OCI-LY1 (cell line): ENCODE measurements at regions not wholly inside any gene's neighbourhood (a gene's known extent, or its start where the extent isn't known, plus 50 kb on each side); places are given as distances from the start of the nearest gene placed in this dataset.

Source experiments
- H2AFZ ChIP-seq: fragments of 200-600 bp; sonication (generic), shearing (Covaris generic); 2 replicates; pipeline ENCODE4 v1.6.0; 2014; ENCODE audit warnings: antibody characterized with exemption, mild to moderate bottlenecking, low read length
- H3F3A ChIP-seq: fragments of 200-600 bp; sonication (generic), shearing (Covaris generic); 2 replicates; pipeline ENCODE4 v1.6.0; 2014; ENCODE audit warnings: mild to moderate bottlenecking, antibody characterized with exemption, low read length, moderate library complexity; ENCODE audit not compliant: insufficient read depth
- H3K27ac ChIP-seq: fragments of 200-600 bp; sonication (generic); 2 replicates; pipeline ENCODE4 v1.5.1; 2014; ENCODE audit warnings: low read length, mixed run types, mild to moderate bottlenecking, low read depth; ENCODE audit not compliant: poor library complexity, severe bottlenecking
- H3K27me3 ChIP-seq: fragments of 200-600 bp; sonication (generic); 2 replicates; pipeline ENCODE4 v1.6.0; 2014; ENCODE audit warnings: antibody characterized with exemption, mild to moderate bottlenecking, low read length, moderate library complexity; ENCODE audit not compliant: insufficient read depth
- H3K36me3 ChIP-seq: fragments of 200-600 bp; sonication (generic); 2 replicates; pipeline ENCODE4 v1.6.1; 2014; ENCODE audit warnings: mild to moderate bottlenecking, antibody characterized with exemption, low read length, moderate library complexity, mixed read lengths; ENCODE audit not compliant: insufficient read depth
- H3K4me1 ChIP-seq: fragments of 200-600 bp; sonication (generic); 2 replicates; pipeline ENCODE4 v1.5.1; 2014; ENCODE audit warnings: mild to moderate bottlenecking, low read length, moderate library complexity; ENCODE audit not compliant: insufficient read depth, severe bottlenecking
- H3K4me2 ChIP-seq: fragments of 200-600 bp; sonication (generic), shearing (Covaris generic); 2 replicates; pipeline ENCODE4 v1.6.1; 2014; ENCODE audit warnings: low read length
- H3K4me3 ChIP-seq: fragments of 200-600 bp; sonication (generic); 2 replicates; pipeline ENCODE4 v1.5.1; 2014; ENCODE audit warnings: low read length, low read depth, mild to moderate bottlenecking, mixed read lengths; ENCODE audit not compliant: poor library complexity, severe bottlenecking
- H3K79me2 ChIP-seq: fragments of 200-600 bp; shearing (Covaris generic); 2 replicates; pipeline ENCODE4 v1.6.1; 2016; ENCODE audit warnings: mixed run types, low read length, mixed read lengths; ENCODE audit not compliant: insufficient read depth
- H3K9ac ChIP-seq: fragments of 200-600 bp; sonication (generic), shearing (Covaris generic); 2 replicates; pipeline ENCODE4 v1.6.1; 2014; ENCODE audit warnings: mild to moderate bottlenecking, low read length, mixed read lengths
- H3K9me2 ChIP-seq: fragments of 200-600 bp; sonication (generic), shearing (Covaris generic); 2 replicates; pipeline ENCODE4 v1.6.1; 2014; ENCODE audit warnings: low read depth, mild to moderate bottlenecking, low read length, mixed read lengths
- H3K9me3 ChIP-seq: fragments of 200-600 bp; shearing (Covaris generic); 2 replicates; pipeline ENCODE4 v1.6.1; 2014; ENCODE audit warnings: low read length, mixed read lengths
- H4K20me1 ChIP-seq: fragments of 200-600 bp; sonication (generic), shearing (Covaris generic); 2 replicates; pipeline ENCODE4 v1.6.0; 2016; ENCODE audit warnings: mild to moderate bottlenecking, low read length; ENCODE audit not compliant: insufficient read depth
- EZH2 ChIP-seq: fragments of 200-600 bp; sonication (generic), shearing (Covaris generic); IDR thresholded peaks from 2 replicates; pipeline ENCODE4 v1.8.0; 2017; ENCODE audit warnings: borderline replicate concordance, mixed run types, mild to moderate bottlenecking, antibody characterized with exemption, low read length, moderate library complexity, mixed read lengths
- TF ChIP-seq, protein P1 (sequence below): fragments of 200-600 bp; sonication (generic), shearing (Covaris generic); IDR thresholded peaks from 2 replicates; pipeline ENCODE4 v1.5.1; 2017; ENCODE audit warnings: mild to moderate bottlenecking, antibody characterized with exemption, low read length, moderate library complexity, mixed read lengths

DNA sequence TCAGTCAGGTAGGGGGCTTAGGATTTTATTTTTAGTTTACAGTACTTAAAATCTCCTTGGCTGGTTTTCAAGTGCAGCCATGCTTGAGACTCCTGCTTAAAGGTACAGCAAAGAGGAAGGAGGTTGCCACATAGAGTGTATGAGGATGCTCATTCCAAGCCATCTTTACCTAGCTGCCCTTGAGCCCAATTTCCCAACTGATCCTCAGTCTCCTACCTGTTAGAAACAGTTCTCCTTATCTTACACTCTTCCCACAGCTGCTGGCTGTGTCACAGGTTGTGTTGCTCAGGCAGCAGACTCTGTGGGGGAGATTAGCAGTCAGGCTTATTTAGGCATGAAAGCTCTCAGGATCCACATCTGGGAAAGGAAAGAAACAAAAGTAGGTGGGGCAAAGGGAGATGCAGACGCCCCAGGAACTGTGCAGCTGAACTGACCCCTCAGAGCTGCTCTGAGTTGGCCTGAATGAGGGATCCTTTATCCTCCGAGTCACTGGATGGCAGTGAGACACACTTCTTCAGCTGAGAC is 95.1 kb downstream of the NMUR2 start:
- no peak for TF ChIP-seq EZH2
- TF ChIP-seq, protein P1, sequence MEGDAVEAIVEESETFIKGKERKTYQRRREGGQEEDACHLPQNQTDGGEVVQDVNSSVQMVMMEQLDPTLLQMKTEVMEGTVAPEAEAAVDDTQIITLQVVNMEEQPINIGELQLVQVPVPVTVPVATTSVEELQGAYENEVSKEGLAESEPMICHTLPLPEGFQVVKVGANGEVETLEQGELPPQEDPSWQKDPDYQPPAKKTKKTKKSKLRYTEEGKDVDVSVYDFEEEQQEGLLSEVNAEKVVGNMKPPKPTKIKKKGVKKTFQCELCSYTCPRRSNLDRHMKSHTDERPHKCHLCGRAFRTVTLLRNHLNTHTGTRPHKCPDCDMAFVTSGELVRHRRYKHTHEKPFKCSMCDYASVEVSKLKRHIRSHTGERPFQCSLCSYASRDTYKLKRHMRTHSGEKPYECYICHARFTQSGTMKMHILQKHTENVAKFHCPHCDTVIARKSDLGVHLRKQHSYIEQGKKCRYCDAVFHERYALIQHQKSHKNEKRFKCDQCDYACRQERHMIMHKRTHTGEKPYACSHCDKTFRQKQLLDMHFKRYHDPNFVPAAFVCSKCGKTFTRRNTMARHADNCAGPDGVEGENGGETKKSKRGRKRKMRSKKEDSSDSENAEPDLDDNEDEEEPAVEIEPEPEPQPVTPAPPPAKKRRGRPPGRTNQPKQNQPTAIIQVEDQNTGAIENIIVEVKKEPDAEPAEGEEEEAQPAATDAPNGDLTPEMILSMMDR, result no peak
- Histone ChIP-seq H2AFZ (no peak overlapping the region), H3F3A (no peaks in the 10 kb centered on the region)

GRCh38 chr5:152306386-152306785 is 98.7 kb downstream of the NMUR2 start:
- Histone ChIP-seq H3K36me3 (no peaks in the 10 kb centered on the region), H4K20me1 (no peaks in the 10 kb centered on the region), H3K4me3 (no peak overlapping the region), H3K27ac (no peak overlapping the region), H3K9me3 (no peaks in the 10 kb centered on the region), H3K9me2 (no peaks in the 10 kb centered on the region), H2AFZ (no peak overlapping the region), H3K27me3 (no peaks in the 10 kb centered on the region), H3K79me2 (no peaks in the 10 kb centered on the region), H3K4me2 (no peak overlapping the region), H3F3A (no peaks in the 10 kb centered on the region), H3K4me1 (no peaks in the 10 kb centered on the region), H3K9ac (no peak overlapping the region)
- TF ChIP-seq EZH2, result no peak
- TF ChIP-seq, protein P1, result no peak

More for the DNA sequence above, 95.1 kb downstream of the NMUR2 start:
- Histone ChIP-seq H3K4me3 (no peak overlapping the region), H3K9ac (no peak overlapping the region), H3K9me2 (no peaks in the 10 kb centered on the region), H3K4me2 (no peak overlapping the region), H3K27me3 (no peaks in the 10 kb centered on the region), H3K79me2 (no peaks in the 10 kb centered on the region), H3K4me1 (no peaks in the 10 kb centered on the region), H4K20me1 (no peaks in the 10 kb centered on the region), H3K27ac (no peak overlapping the region), H3K36me3 (no peaks in the 10 kb centered on the region), H3K9me3 (no peaks in the 10 kb centered on the region)

DNA sequence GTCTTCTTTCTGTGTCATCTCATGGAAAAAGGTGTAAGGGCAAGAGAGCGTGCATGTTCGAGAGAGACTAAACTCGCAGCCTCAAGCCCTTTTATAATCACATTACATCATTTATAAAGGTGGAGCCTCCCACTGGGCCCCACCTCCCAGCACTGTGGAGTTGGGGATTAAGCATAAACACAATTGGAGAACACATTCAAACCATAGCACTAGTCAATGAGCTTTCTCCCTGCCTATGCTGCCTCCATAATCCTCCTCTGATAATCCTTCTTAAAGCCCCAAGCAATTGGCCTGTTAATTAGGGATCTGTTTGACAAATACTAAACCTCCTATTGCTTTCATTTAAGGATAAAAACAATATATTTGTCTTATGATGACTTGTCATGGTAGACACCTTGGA is 99.6 kb downstream of the NMUR2 start:
- H4K20me1 ChIP-seq, result no peaks in the 10 kb centered on the region
- H3K27ac ChIP-seq, result no peak overlapping the region
- H3K27me3 ChIP-seq, result no peaks in the 10 kb centered on the region
- H3K9me2 ChIP-seq, result no peaks in the 10 kb centered on the region
- H3K9ac ChIP-seq, result no peak overlapping the region
- H3F3A ChIP-seq, result no peaks in the 10 kb centered on the region
- no peak overlapping the region for H3K4me2 ChIP-seq
- TF ChIP-seq EZH2, result no peak
- TF ChIP-seq, protein P1, result no peak
- no peaks in the 10 kb centered on the region for H3K79me2 ChIP-seq
- no peaks in the 10 kb centered on the region for H3K9me3 ChIP-seq
- no peaks in the 10 kb centered on the region for H3K36me3 ChIP-seq
- no peak overlapping the region for H3K4me3 ChIP-seq
- no peaks in the 10 kb centered on the region for H3K4me1 ChIP-seq
- H2AFZ ChIP-seq, result no peak overlapping the region
